ENCODE measurements at regions not wholly inside any gene's neighbourhood (a gene's known extent, or its start where the extent isn't known, plus 50 kb on each side); places are given as distances from the start of the nearest gene placed in this dataset.

DNA sequence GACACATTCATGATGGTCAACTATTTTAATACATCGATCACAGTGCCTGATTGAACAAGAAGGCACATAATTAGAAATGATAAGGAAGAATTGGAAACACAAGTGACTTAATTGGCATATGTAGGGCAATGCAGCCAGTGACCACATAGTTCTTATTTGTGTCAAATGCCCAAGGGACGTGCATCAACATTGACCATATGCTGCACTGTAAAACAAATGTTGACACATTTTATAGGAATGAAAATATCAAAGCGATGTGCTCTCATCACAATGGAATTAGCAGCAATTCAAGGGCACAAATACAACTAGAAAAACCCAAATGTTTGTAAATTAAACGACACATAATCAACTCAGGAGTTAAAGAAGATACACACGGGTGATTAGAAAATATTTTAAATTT, 948.3 kb upstream of the PRKX start:
- TF ChIP-seq, protein P1, sequence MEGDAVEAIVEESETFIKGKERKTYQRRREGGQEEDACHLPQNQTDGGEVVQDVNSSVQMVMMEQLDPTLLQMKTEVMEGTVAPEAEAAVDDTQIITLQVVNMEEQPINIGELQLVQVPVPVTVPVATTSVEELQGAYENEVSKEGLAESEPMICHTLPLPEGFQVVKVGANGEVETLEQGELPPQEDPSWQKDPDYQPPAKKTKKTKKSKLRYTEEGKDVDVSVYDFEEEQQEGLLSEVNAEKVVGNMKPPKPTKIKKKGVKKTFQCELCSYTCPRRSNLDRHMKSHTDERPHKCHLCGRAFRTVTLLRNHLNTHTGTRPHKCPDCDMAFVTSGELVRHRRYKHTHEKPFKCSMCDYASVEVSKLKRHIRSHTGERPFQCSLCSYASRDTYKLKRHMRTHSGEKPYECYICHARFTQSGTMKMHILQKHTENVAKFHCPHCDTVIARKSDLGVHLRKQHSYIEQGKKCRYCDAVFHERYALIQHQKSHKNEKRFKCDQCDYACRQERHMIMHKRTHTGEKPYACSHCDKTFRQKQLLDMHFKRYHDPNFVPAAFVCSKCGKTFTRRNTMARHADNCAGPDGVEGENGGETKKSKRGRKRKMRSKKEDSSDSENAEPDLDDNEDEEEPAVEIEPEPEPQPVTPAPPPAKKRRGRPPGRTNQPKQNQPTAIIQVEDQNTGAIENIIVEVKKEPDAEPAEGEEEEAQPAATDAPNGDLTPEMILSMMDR (conservative IDR thresholded peaks at IDR 0.05; ENCODE audit: low read length), result no peak
- no peak for TF ChIP-seq EZH2phosphoT487 (IDR thresholded peaks at IDR 0.05; ENCODE audit: borderline replicate concordance)

Measured in Loucy (cell line).